Epidermal melanocyte (primary cell): ENCODE measurements at regions not wholly inside any gene's neighbourhood (a gene's known extent, or its start where the extent isn't known, plus 50 kb on each side); places are given as distances from the start of the nearest gene placed in this dataset.

Source experiments
- DNase-seq: peaks from one replicate; pipeline ENCODE4 v3.0.0; 2011; ENCODE audit warnings: low spot score; ENCODE audit not compliant: insufficient read length

- no peak for DNase-seq
Measured at GRCh38 chr18:45521777-45522176, 93.5 kb upstream of the SLC14A2 start.

GRCh38 chr18:45522371-45522770, 92.9 kb upstream of the SLC14A2 start:
- no peak for DNase-seq

- DNase-seq: no peak
Measured at GRCh38 chr18:45525301-45525700, 90.0 kb upstream of the SLC14A2 start.

- no peak for DNase-seq
Measured at GRCh38 chr18:45526114-45526841, 89.0 kb upstream of the SLC14A2 start.

DNA sequence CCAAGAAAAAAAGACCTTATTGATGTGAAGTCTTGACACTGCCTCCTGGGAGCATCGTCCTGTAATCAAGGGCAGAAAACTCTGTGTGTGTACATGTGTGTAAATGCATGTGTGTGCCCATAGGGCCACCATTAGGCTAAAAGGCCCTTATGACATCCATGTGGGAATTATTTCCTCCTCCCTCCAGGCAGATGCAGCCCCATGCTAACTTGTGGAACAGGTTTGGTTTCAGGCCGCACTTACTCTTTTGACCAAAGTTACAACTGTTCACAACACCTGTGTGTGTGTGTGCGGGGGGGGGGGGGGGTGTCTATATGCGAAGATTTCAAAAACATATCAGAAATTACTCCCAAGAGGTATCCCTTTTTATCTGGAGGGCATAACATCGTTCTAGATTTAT, 87.4 kb upstream of the SLC14A2 start:
- no peak for DNase-seq

DNA sequence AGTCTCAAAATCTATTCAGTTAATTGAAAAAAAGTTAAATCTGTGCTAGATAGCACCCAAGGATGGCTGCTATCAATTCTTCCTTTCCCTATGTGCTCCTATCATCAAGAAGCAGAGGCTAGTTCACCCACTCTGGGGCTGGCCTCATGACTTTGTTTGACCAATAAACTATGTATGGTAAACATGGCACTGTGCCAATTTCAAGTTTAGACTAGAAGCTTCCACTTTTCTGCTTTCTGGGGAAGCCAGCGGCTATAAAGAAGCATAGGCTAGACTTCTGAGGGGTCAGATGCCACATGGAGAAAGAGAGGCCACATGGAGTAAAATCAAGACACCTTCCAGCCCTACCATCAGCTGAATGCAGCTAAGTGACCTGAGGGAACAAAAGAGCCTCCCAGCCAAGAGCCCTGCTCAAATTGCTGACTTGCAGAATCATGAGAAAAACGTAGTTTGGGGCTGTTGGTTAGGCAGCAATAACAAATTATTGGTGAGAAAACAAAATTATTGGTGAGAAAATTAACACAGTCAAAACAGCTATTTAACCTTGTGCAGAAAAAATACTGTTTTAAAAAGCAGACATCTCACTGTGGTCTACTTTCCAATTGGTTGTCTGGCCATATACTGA, 86.5 kb upstream of the SLC14A2 start:
- no peak for DNase-seq

DNA sequence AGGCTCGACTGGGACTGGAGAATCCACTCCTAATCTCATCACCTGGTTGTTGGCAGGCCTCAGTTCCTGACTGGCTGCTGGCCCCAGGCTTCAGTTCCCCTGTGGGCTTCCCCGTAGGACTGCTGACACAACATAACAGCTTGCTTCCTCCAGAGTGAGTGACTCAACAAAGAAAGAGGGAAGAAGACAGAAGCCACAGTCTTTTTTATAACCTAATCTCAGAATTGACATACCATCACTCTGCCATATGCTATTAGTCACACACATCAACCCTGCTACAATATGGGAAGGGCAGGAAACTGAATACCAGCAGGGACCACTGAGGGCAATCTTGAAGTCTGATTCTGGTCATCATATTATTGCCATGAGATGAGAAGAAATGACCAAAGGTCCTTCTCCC, 76.8 kb upstream of the SLC14A2 start:
- DNase-seq: no peak

DNA sequence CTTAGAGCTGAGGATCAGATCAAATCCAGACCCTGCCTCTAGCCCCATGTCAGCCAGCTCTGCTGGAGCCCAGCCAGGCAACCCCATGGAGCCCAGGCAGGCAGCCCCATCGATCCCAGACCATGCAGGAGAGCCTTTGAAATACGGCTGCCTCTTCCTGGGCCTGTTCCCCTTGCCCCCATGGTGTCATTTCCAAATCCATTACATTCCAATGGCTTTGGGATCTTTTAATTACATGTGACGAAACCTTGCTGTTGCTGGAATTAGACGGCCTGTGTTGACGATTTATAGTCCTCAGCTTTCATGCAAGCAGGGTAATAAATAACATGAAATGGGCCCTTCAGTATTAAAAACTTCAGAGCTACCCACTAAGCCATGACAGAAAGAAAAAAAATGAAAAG, 75.8 kb upstream of the SLC14A2 start:
- DNase-seq: no peak

- no peak for DNase-seq
Measured at GRCh38 chr18:45540125-45540524, 75.2 kb upstream of the SLC14A2 start.

DNA sequence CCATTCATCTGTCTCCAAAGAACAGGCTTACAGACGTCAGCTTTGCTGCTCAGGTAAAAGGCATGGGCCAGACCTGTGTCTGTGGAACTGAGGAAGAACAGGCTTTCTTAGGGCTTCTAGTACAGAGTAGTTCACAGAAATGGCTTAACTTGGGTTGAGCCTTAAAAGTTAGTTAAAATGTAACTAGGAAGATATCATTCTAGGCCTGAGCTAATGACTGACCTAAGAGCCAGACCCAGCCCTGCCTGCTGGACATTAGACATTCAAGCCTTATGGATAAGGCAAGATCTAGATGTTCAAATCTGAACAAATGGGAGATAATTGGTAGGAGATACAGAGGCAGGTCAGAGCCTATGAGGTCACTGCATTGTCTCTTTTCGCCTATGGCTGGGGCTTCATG, 73.9 kb upstream of the SLC14A2 start:
- no peak for DNase-seq

DNA sequence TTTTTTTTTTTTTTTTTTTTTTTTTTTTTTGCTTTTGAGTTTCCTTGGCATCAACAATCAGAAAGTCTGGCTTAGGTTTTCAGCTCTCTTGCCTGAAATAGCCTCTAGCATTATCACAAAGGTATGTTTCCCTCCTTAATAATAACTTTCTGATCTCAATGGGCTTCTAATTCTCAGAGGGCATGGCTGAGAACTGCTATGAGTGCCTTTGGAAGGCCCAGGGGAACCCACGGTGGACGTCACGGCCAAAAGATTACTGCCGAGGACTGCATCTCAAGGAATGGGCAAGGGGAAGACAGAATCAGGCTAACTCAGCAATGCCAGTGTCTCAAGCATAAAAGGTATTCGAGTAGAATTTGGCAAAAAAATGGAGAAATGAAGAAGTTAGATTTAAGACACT, 73.2 kb upstream of the SLC14A2 start:
- no peak for DNase-seq

GRCh38 chr18:45547910-45548309, 67.4 kb upstream of the SLC14A2 start:
- DNase-seq: no peak

- DNase-seq: no peak
Measured at GRCh38 chr18:45548614-45549013, 66.7 kb upstream of the SLC14A2 start.

DNA sequence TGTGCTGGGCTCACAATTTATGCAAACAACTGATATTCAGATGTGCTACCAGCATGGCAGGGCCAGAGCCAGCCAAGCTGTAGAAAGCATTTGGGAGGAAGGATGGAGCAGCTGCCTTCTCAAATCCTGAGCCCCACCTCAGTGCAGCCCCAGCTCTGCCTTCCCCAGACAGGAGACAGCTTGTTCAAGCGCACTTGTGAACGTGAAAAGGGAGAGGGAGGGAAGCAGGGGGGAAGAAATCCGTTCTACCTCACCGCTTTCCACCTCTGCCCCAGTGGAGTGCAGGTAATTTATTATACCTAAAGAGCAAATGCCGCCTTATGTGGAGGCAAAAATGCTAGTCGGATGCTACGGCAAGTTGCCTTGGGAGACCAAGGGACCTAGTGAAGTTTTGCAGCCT, 66.0 kb upstream of the SLC14A2 start:
- DNase-seq: no peak

- DNase-seq: no peak
Measured at GRCh38 chr18:45551142-45551815, 64.0 kb upstream of the SLC14A2 start.

DNA sequence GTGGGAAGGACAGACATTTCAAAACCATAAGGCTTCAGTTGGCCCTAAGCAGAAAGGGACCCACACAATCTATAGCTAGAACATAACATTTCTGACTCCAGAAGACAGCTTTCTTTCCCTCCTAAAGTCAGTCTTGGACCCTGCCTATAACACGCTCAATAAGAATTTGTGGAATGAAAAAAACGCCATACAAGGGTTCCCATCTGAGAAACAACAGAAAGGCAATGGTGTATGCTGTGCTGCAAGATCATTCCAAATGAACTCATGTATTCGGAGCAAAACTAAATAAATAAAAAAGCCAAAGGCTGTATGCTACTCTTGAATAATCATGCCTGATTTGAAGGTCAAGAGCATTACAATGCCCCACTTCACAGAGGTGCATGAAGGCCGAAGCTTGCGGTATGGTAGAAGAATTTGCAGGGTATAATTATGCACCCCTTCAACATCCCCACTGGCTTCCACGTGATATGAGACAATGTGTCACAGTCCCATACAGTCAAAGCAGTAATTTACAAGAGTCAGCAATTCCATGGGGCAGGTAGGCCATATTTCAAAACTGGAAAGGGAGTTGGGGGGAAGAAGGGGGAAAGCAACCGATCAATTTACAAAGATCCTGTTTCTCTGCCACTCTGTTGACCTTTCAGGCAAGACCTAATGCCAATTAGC, 61.4 kb upstream of the SLC14A2 start:
- DNase-seq: no peak

- no peak for DNase-seq
Measured at GRCh38 chr18:45554389-45554737, 60.9 kb upstream of the SLC14A2 start.

DNA sequence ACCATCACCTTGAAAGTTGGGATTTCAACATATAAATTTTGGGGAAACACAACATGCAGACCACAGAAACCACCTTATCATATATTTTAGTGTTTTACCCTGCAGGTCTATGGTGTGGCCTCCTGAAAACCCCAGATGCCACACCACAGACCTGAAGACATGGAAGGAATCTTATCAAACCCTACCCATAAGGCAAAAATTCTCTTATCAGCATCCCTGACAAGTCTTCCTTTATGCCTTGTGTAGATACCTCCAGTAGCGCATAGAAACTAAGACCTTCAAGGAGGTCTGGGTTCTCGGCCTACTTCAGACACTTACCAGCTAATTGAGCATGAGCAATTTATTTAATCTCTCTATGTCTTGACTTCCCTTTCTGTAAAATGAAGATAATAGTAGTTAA, 59.1 kb upstream of the SLC14A2 start:
- DNase-seq: no peak

- DNase-seq: no peak
Measured at GRCh38 chr18:45557287-45557686, 58.0 kb upstream of the SLC14A2 start.

DNA sequence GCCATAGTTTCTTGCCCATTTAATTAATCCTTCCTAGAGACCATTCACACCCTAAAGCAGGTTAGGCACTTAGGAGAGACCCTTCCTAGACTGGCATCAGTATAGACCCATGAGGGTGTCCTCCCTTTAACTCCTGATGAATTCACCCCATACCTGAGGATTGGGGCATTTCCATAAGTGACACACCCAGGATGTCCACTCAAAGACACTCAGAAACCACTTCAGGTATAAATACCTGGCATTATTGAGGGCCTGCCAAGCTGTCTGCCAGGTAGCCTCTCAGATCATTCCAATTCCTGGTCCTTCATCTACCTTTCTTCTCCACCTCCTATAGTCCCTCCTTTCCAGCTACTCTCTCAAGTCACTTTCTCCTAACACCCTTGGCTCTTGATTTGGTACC, 57.5 kb upstream of the SLC14A2 start:
- DNase-seq: no peak

- no peak for DNase-seq
Measured at GRCh38 chr18:45559258-45559657, 56.0 kb upstream of the SLC14A2 start.

DNA sequence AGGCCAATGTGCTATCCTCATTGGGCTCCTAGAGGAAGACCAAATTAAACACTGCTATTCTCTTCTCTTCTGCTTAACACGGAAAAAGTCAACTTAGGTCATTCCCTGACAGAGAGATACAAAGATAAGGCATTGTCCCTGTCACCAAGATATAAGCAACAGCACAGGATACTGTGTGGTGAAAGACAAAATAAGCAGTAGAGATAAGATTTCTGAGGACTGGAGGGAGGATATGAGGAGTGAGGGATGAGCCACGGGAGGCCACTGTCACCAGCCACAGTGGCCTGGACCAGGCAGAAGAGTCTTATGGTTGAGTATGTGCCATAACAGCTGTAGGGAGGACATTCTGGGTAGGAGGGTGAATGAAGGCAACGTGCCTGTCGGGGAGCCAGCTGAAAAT, 54.4 kb upstream of the SLC14A2 start:
- no peak for DNase-seq
